ENCODE measurements at regions not wholly inside any gene's neighbourhood (a gene's known extent, or its start where the extent isn't known, plus 50 kb on each side); places are given as distances from the start of the nearest gene placed in this dataset.

GRCh38 chr7:79930604-79931003, 204.0 kb upstream of the GNAI1 start:
- TF ChIP-seq POLR2AphosphoS5 (IDR thresholded peaks at IDR 0.05) = no peak
- TF ChIP-seq, protein P1, sequence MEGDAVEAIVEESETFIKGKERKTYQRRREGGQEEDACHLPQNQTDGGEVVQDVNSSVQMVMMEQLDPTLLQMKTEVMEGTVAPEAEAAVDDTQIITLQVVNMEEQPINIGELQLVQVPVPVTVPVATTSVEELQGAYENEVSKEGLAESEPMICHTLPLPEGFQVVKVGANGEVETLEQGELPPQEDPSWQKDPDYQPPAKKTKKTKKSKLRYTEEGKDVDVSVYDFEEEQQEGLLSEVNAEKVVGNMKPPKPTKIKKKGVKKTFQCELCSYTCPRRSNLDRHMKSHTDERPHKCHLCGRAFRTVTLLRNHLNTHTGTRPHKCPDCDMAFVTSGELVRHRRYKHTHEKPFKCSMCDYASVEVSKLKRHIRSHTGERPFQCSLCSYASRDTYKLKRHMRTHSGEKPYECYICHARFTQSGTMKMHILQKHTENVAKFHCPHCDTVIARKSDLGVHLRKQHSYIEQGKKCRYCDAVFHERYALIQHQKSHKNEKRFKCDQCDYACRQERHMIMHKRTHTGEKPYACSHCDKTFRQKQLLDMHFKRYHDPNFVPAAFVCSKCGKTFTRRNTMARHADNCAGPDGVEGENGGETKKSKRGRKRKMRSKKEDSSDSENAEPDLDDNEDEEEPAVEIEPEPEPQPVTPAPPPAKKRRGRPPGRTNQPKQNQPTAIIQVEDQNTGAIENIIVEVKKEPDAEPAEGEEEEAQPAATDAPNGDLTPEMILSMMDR (IDR thresholded peaks at IDR 0.05) = no peak

All from stomach (tissue), 4 donors.